ENCODE measurements at regions not wholly inside any gene's neighbourhood (a gene's known extent, or its start where the extent isn't known, plus 50 kb on each side); places are given as distances from the start of the nearest gene placed in this dataset.

DNA sequence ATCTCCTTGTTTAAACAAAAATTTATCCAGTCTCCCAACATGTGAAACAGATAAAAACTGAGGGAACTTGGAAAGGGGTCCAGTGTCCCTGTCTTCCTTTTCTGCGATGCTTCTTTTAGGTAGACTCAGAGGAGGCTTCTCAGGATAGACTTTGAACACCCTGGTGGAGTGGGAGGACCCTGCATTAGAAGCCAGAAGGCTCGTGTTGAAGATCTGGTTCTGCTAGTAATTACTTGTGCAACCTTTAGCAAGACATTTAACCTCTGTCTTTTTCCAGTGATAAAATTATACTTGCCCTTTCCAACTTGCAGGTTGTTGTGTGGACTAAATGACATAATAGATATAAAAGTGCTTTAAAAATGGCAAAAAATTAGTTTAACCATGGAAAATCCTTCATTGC, 67.1 kb upstream of the PREP start:
- no peak for DNase-seq

DNA sequence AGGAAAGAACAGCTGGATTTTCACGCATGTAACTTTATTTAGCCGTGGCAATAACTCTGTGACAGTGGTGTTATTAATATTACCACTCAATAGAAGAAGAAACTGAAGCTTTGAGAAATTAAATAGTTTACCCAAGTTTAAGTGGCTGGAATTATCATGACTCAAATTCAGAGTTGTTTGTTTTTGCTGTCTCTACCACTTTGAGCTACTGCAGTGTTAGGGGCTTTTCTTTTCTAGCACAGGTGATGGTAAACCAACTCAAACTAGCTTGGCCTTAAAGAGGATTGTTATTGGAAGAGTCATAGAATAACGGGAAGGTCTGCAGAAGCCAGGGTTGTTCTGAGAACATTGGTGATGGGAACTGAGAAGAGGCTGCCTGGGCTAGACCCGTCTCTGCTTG, 66.0 kb upstream of the PREP start:
- no peak for DNase-seq

DNA sequence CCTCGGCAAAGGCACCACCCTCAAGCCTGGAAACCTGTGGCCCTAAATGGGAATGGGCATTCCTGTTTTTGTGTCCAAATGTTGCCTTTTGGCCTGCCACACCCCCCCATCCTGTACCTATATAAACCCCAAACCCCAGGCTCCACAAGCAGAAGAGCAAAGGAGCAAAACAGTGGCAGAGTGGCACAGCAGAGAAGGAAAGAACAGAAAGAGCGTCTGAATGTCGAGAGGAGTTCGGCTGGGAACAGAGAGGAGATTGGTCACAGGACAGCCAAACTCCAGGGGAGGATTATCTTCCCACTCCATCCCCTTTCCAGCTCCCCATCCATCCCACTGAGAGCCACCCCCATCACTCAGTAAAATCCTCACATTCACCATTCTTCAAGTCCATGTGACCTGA, 58.0 kb upstream of the PREP start:
- no peak for DNase-seq

DNA sequence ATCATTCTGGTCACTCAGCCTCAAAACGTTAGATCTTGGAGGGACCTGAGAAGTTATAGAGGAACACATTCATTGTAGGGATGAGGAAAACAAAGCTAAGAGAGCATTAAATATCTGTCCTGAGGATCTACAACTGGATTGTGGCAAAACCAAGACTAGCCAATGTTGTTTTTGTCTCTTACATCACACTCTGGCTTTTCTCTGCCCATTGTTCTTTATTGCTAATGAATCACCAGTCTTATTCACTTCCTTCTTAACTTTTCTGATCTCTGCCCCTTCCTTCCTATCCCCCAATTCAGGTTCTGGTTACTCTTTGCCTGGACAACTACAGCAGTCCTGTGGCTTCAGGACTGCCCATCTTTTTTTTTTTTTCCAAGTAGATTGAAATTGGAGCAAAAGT, 57.0 kb upstream of the PREP start:
- DNase-seq: no peak

DNA sequence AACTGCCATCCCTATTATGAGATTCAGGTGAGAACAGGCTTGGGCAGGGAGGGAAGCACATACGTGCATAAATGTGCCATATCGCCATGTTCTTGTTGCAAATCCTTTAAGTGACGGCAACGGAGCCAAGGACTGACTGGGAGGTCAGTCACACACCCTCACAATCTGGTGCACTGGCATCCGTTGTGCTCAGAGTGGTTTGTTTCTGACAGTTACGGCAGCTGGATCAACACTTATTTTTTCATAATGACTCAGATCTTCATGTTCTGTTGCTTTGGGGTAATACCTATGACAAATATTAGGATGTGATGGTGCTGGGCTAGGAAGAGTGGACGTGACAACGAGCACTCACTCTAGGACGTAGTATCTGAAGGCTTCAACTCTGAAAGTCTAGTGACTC, 56.2 kb upstream of the PREP start:
- no peak for DNase-seq

GRCh38 chr6:105458551-105458950, 55.7 kb upstream of the PREP start:
- no peak for DNase-seq

DNA sequence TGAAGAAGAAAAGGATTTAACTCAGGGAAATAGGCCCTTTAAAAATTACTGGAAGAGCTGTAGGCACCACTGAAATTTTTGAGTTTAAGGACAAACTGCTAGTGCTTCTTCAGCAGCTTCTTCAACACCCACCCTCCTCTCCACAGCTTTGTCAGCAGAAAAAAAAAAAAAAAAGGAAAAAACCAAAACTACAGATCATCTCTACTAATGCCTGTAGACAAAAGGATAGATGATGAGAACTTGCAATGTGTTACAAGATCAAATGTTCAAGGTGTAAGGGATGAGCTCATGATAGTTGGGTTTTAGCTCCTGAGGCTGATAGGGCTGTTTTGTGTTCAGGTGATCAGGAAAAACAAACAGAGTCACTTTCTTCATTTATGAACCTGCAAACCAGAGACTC, 55.2 kb upstream of the PREP start:
- no peak for DNase-seq

DNA sequence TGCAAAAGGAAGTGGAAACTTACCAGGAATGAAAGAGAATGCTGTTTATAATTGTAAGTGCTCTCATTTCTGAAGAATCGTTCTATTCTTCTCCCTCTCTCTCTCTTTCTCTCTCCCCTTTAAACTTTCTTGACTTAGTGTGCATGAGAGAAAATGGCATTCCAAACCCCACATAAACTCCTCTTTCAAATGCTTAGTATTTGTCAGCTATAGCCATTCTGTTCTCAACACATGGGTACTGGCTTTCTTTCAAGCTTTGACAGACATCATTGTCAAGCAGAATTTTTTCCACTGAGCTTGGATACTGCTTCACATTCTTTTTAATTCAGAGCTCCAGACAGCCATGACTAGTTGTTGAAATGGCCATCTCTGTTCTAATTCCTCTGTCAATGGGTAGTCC, 51.1 kb upstream of the PREP start:
- no peak for DNase-seq

- no peak for DNase-seq
Measured at GRCh38 chr6:105452924-105453756, 50.3 kb upstream of the PREP start.

Data from activated CD4-positive, CD25-positive, alpha-beta regulatory T cell treated with anti-CD3 and anti-CD28 coated beads, Interleukin-2, amount 50 U/mL, for 72 hours (primary cell).